SU-DHL-6 (cell line): ENCODE measurements at regions not wholly inside any gene's neighbourhood (a gene's known extent, or its start where the extent isn't known, plus 50 kb on each side); places are given as distances from the start of the nearest gene placed in this dataset.
"Not testable (repeated sequence)": the region's sequence is repeated elsewhere in the genome, so short reads cannot be mapped to it uniquely, and the experiment has no call there.

Experiments
- H2AFZ ChIP-seq: fragments of 200-600 bp; sonication (generic); 2 replicates; pipeline ENCODE4 v1.6.1; 2014; ENCODE audit warnings: low read depth, mild to moderate bottlenecking, moderate library complexity, mixed read lengths, antibody characterized with exemption, low read length; ENCODE audit not compliant: severe bottlenecking
- H3F3A ChIP-seq: fragments of 200-600 bp; shearing (Covaris generic); 2 replicates; pipeline ENCODE4 v1.6.0; 2016; ENCODE audit warnings: antibody characterized with exemption, mild to moderate bottlenecking; ENCODE audit not compliant: insufficient read depth
- H3K27ac ChIP-seq: fragments of 200-600 bp; sonication (generic); 2 replicates; pipeline ENCODE4 v1.5.1; 2016; ENCODE audit warnings: low read depth, mild to moderate bottlenecking, low read length, moderate library complexity, mixed read lengths
- H3K27me3 ChIP-seq: fragments of 200-600 bp; sonication (generic), shearing (Covaris generic); 2 replicates; pipeline ENCODE4 v1.6.0; 2014; ENCODE audit warnings: mild to moderate bottlenecking, low read length
- H3K36me3 ChIP-seq: fragments of 200-600 bp; sonication (generic); 2 replicates; pipeline ENCODE4 v1.6.1; 2014; ENCODE audit warnings: mild to moderate bottlenecking, low read length, mixed read lengths
- H3K4me2 ChIP-seq: fragments of 300-600, 200-600 bp; shearing (Covaris generic), sonication (generic); 2 replicates; pipeline ENCODE4 v1.6.0; 2014; ENCODE audit warnings: low read length, low read depth, mild to moderate bottlenecking; ENCODE audit not compliant: poor library complexity, severe bottlenecking
- H3K4me3 ChIP-seq: fragments of 200-600 bp; sonication (generic); 2 replicates; pipeline ENCODE4 v1.5.1; 2014; ENCODE audit warnings: antibody characterized with exemption, low read length, mild to moderate bottlenecking, mixed read lengths; ENCODE audit not compliant: insufficient read depth, poor library complexity, severe bottlenecking
- H3K79me2 ChIP-seq: fragments of 200-600 bp; sonication (generic); 2 replicates; pipeline ENCODE4 v1.6.1; 2014; ENCODE audit warnings: mild to moderate bottlenecking, low read length, moderate library complexity; ENCODE audit not compliant: insufficient read depth
- H3K9ac ChIP-seq: fragments of 200-600 bp; sonication (generic); 2 replicates; pipeline ENCODE4 v1.7.0; 2014; ENCODE audit warnings: mild to moderate bottlenecking, low read length
- H3K9me2 ChIP-seq: fragments of 200-600 bp; sonication (generic); replicated peaks from 2 replicates; pipeline ENCODE4 v1.6.1; 2014; ENCODE audit warnings: low read length; ENCODE audit not compliant: insufficient read depth
- H3K9me3 ChIP-seq: fragments of 200-600 bp; sonication (generic); 2 replicates; pipeline ENCODE4 v1.6.1; 2014; ENCODE audit warnings: low read length, mixed read lengths; ENCODE audit not compliant: insufficient read depth
- H4K20me1 ChIP-seq: fragments of 200-600 bp; sonication (generic); 2 replicates; pipeline ENCODE4 v1.6.1; 2014; ENCODE audit warnings: low read depth, mild to moderate bottlenecking, antibody characterized with exemption, low read length, moderate library complexity, mixed read lengths
- EZH2phosphoT487 ChIP-seq: fragments of 200-600 bp; sonication (generic), shearing (Covaris generic); conservative IDR thresholded peaks from 2 replicates; pipeline ENCODE4 v1.6.1; 2018; ENCODE audit warnings: mild to moderate bottlenecking, antibody characterized with exemption, low read length, moderate library complexity, mixed read lengths
- TF ChIP-seq, protein P1 (sequence below): fragments of 200-600 bp; sonication (generic); IDR thresholded peaks from one replicate; pipeline ENCODE4 v1.5.1; 2017; ENCODE audit warnings: antibody characterized with exemption, mild to moderate bottlenecking, low read length, moderate library complexity; ENCODE audit not compliant: insufficient read depth, poor library complexity, severe bottlenecking

DNA sequence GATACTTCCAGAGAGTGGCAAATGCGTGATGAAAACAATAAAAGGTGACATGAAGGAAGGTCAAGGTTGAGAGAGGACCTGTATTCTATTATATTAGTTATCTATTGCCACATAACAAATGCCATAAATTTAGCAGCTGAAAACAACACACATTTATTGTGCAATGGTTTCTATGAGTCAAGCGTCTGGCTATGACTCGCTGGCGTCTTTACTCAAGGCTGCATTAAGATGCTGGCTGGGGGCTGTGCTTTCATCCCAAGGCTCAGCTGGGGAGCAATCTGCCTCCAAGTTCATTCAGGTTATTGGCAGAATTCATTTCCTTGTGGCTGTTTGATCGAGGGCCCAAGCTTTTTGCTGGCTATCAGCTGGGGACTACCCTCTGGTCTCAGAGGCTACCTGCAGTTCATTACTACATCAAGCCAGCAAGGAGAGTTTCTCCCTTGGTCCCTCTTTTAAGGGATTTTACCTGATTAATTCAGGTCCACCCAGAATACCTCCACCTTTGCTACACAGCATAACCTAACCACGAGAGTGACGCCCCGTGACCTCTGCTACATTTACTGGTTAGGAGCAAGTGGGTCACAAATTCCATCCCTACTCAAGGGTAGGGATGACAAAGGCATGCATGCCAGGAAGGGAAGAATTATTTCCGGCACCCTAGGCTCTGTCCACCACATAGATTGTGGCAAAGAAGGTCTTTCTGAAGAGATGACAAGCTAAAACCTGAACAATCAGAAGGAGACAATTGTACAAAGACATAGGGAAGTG, 549.1 kb downstream of the MN1 start:
- H3K79me2 ChIP-seq: no peaks in the 10 kb centered on the region
- H3K4me2 ChIP-seq: no peak overlapping the region
- no peaks in the 10 kb centered on the region for H3K36me3 ChIP-seq
- H3K9ac ChIP-seq: no peak overlapping the region
- no peak overlapping the region for H3K27ac ChIP-seq
- no peaks in the 10 kb centered on the region for H3F3A ChIP-seq
- H3K9me2 ChIP-seq: no peaks in the 10 kb centered on the region
- no peak overlapping the region for H3K4me3 ChIP-seq
- H3K27me3 ChIP-seq: no peaks in the 10 kb centered on the region
- H3K9me3 ChIP-seq: 0 out of 2 replicates have a peak, but pooled peaks cover 6% of the 10 kb centered on the region
- TF ChIP-seq EZH2phosphoT487: no peak
- TF ChIP-seq, protein P1, sequence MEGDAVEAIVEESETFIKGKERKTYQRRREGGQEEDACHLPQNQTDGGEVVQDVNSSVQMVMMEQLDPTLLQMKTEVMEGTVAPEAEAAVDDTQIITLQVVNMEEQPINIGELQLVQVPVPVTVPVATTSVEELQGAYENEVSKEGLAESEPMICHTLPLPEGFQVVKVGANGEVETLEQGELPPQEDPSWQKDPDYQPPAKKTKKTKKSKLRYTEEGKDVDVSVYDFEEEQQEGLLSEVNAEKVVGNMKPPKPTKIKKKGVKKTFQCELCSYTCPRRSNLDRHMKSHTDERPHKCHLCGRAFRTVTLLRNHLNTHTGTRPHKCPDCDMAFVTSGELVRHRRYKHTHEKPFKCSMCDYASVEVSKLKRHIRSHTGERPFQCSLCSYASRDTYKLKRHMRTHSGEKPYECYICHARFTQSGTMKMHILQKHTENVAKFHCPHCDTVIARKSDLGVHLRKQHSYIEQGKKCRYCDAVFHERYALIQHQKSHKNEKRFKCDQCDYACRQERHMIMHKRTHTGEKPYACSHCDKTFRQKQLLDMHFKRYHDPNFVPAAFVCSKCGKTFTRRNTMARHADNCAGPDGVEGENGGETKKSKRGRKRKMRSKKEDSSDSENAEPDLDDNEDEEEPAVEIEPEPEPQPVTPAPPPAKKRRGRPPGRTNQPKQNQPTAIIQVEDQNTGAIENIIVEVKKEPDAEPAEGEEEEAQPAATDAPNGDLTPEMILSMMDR: no peak
- H4K20me1 ChIP-seq: no peaks in the 10 kb centered on the region
- H2AFZ ChIP-seq: no peak overlapping the region

DNA sequence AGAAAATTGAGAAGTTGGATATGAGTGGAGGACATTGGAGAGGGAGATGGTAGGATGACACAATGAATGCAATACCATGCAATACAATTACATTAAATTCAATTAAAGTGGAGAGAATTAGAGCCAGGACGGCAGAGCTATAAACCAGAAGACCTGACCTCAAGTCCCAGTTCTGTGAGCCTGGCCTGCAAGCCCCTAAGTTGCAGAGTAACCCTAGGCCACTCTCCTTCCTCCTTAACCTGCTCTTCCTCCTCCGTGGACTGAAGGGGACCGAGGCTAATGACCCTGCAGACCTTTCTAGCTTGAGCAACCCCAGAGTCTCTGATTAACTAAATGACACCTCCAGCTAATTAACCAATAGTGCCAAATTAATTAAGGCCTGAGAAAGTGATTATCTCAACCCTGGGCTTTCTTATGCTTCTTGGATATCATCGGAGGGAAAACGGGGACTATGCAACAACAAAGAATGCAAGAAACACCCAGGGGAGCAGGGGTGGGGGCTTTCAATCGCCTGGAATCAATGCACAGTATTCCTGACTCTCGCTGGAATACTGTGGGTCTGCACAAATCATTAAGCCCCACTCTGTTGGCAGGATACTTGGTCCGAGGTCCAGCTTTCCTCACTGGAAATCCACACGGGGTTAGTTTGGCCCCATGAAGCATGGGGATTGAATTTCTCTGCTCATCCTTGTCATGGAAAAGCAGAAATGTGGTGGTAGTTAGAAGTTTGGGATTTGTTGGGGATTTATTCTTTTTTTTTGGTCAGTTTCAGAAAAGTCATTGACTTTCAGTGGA, 548.3 kb downstream of the MN1 start:
- Histone ChIP-seq H3K27me3 (no peaks in the 10 kb centered on the region), H3K27ac (no peak overlapping the region), H3K79me2 (no peaks in the 10 kb centered on the region), H3K36me3 (no peaks in the 10 kb centered on the region), H2AFZ (no peak overlapping the region), H3K9me3 (0 out of 2 replicates have a peak, but pooled peaks cover 6% of the 10 kb centered on the region), H4K20me1 (no peaks in the 10 kb centered on the region), H3F3A (no peaks in the 10 kb centered on the region), H3K9me2 (no peaks in the 10 kb centered on the region), H3K4me2 (no peak overlapping the region), H3K4me3 (no peak overlapping the region), H3K9ac (no peak overlapping the region)
- no peak for TF ChIP-seq EZH2phosphoT487
- TF ChIP-seq, protein P1: no peak

DNA sequence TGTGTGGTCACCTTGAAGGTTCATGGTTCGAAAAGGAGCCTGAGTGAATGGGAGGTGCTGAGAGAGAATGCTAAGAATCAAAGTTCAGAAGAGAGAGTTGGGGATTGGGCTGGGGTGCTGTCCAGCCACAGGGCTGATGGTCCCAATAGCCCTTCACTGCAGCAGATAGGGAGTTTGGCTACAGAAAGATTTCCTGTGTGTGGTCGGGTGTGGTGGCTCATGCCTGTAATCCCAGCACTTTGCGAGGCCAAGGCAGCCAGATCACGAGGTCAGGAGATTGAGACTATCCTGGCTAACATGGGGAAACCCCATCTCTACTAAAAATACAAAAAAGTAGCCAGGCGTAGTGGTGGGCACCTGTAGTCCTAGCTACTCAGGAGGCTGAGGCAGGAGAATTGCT, 547.5 kb downstream of the MN1 start:
- H3K9me3 ChIP-seq, H3K9ac ChIP-seq, H4K20me1 ChIP-seq, H3K27ac ChIP-seq, H2AFZ ChIP-seq, H3K4me3 ChIP-seq, H3K27me3 ChIP-seq, H3K9me2 ChIP-seq, H3K4me2 ChIP-seq, H3K79me2 ChIP-seq, H3K36me3 ChIP-seq, H3F3A ChIP-seq: not testable (repeated sequence)

DNA sequence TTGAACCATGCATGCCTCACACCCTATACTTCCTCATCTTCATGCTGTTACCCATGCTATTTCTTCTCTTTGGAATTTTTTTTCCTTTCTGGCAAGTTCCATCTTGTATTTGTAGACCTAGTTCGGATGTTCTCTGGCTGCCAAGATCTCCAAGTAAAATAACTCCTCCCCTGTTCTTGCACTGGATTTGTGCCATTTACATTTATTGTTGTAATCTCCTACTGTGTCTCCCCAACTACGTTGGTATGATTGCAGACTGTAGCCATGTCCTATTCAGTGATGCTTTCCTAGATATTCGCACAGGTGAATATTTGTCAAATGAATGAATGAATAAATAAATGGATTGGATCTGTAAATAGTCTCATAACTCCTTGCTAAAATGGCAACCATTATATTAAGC, 546.0 kb downstream of the MN1 start:
- H3K4me3 ChIP-seq: no peak overlapping the region
- no peaks in the 10 kb centered on the region for H3K36me3 ChIP-seq
- TF ChIP-seq, protein P1: no peak
- no peak for TF ChIP-seq EZH2phosphoT487
- 0 out of 2 replicates have a peak, but pooled peaks cover 6% of the 10 kb centered on the region for H3K9me3 ChIP-seq
- H3K9ac ChIP-seq: no peak overlapping the region
- no peaks in the 10 kb centered on the region for H3K9me2 ChIP-seq
- no peak overlapping the region for H2AFZ ChIP-seq
- H3K4me2 ChIP-seq: no peak overlapping the region
- no peaks in the 10 kb centered on the region for H3F3A ChIP-seq
- H4K20me1 ChIP-seq: no peaks in the 10 kb centered on the region
- no peaks in the 10 kb centered on the region for H3K27me3 ChIP-seq
- H3K79me2 ChIP-seq: no peaks in the 10 kb centered on the region
- no peak overlapping the region for H3K27ac ChIP-seq
